ENCODE measurements at regions not wholly inside any gene's neighbourhood (a gene's known extent, or its start where the extent isn't known, plus 50 kb on each side); places are given as distances from the start of the nearest gene placed in this dataset.

DNA sequence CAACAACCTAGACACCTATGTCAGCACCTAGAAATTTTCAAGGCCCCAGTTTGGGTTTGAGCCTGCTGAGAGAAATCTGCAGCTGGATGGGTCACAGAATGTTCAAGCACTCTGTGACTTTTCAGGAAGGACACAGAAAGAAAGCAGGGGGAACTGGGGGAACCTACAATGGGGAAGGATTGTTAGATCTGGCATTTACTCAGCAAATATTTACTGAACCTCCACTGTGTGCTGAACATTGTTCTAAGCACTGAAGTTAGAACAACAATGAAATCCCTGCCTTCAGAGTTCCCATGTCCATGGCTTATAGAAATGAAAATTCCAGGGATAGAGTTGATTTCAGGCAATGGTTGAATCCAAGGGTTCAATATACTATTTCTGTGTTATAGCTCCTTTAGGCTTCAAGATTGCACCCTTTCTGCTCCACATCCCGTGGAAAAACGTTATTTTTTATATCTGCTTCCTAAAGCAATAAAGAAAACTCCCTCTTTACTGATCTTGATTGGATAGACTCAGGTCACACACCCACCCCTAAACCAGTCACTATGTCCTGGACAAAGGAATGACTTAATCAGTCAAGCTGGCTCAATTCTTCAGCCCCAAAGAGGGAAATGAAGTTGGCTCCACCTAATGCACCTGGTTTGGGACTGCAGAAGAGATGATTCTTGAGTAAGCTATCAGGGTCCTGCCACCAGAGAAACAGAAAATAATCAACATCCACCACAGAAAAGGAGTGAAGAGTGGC lies 95.1 kb downstream of the OR5AK2 start:
- Histone ChIP-seq H3K4me1 (peaks cover 22% of the 10 kb centered on the region; the same call in 1 of the 3 replicates), H3K4me3 (no peak overlapping the region), H3K27ac (peak overlapping the region; percentile 52 to 53), H3K9me3 (peaks cover 13% of the 10 kb centered on the region; the same call in 2 of the 3 replicates), H3K4me2 (peak overlapping the region; percentile 19; the same call in 1 of the 3 replicates)
- no peak for ATAC-seq
- ChIA-PET CTCF (interaction anchor here (0.7 to 0.8 kb wide), 2 partner anchors 165 to 189 kb away, joined by 3 read pairs; no protein-coding TSS in a partner anchor), POLR2A (no interaction called here)
- 46% methylated on average over 2 of the region's 2 CpGs for WGBS (ENCODE audit: missing lambda C conversion rate)
- TF ChIP-seq, protein P1, sequence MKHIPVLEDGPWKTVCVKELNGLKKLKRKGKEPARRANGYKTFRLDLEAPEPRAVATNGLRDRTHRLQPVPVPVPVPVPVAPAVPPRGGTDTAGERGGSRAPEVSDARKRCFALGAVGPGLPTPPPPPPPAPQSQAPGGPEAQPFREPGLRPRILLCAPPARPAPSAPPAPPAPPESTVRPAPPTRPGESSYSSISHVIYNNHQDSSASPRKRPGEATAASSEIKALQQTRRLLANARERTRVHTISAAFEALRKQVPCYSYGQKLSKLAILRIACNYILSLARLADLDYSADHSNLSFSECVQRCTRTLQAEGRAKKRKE (CRISPR knock-in tag; IDR thresholded peaks at IDR 0.05; ENCODE audit: low read depth) = no peak
- TF ChIP-seq CBX2 (IDR thresholded peaks at IDR 0.05; ENCODE audit: borderline replicate concordance, low read depth) (no peak), ZSCAN20 (CRISPR knock-in tag; IDR thresholded peaks at IDR 0.05) (no peak), MAZ (IDR thresholded peaks at IDR 0.05; ENCODE audit: borderline replicate concordance, low read depth, low read length) (no peak), CEBPB (IDR thresholded peaks at IDR 0.05) (no peak)
- DNase-seq (ENCODE audit: low read depth in 1 of 2, low spot score in 1 of 2) = peak in 1 of 2 experiments; percentile 35
- FAIRE-seq = no peak

DNA sequence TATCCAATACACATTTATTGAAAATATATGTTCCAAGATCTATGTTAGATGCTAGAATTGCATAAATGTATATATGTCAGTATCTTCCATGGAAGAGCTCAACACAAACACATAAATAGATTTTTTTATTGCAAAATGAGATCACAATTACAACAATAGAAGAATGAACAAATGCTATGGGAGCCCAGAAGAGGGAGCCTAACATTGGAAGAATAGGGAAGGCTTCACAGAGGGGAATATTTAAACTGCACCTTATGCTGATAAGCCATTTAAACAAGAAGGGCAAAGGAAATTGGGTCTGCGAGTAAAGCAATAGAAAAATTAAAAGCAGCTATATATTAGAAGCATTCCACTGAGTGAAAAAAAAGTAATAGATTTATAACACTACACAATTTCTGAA lies 96.1 kb upstream of the LRRC55 start:
- Histone ChIP-seq H3K9me3 (peaks cover 13% of the 10 kb centered on the region; the same call in 2 of the 3 replicates), H3K4me2 (no peak overlapping the region), H3K27ac (no peak overlapping the region), H3K4me1 (peaks cover 22% of the 10 kb centered on the region; the same call in 1 of the 3 replicates), H3K4me3 (no peak overlapping the region)
- ChIA-PET POLR2A (interaction anchor here (0.6 to 1.6 kb wide), 2 partner anchors 12 to 164 kb away, joined by 3 to 4 read pairs; no protein-coding TSS in a partner anchor), CTCF (interaction anchor here (0.6 to 1.6 kb wide), 7 partner anchors 8 to 172 kb away, joined by 3 to 5 read pairs (median 3); no protein-coding TSS in a partner anchor)
- DNase-seq (ENCODE audit: low read depth in 1 of 2, low spot score in 1 of 2) = peak in 1 of 2 experiments; percentile 16
- WGBS (ENCODE audit: missing lambda C conversion rate) = 79% methylated on average over 1 of the region's 1 CpG
- peak; percentile 24 to 28; a peak in 3 of 5 replicates for TF ChIP-seq RAD21 (conservative IDR thresholded peaks at IDR 0.05 in 1 of 2, IDR thresholded peaks at IDR 0.05 in 1 of 2)
- TF ChIP-seq, protein P2, sequence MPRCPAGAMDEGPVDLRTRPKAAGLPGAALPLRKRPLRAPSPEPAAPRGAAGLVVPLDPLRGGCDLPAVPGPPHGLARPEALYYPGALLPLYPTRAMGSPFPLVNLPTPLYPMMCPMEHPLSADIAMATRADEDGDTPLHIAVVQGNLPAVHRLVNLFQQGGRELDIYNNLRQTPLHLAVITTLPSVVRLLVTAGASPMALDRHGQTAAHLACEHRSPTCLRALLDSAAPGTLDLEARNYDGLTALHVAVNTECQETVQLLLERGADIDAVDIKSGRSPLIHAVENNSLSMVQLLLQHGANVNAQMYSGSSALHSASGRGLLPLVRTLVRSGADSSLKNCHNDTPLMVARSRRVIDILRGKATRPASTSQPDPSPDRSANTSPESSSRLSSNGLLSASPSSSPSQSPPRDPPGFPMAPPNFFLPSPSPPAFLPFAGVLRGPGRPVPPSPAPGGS (IDR thresholded peaks at IDR 0.05) = no peak
- 0 out of 3 replicates have a peak, but pooled peaks have one; percentile 19 for TF ChIP-seq SMC3 (IDR thresholded peaks at IDR 0.05)
- no peak for FAIRE-seq
- ATAC-seq = 0 out of 6 replicates have a peak, but pooled peaks of 1 of the 2 experiments have one; percentile 31

DNA sequence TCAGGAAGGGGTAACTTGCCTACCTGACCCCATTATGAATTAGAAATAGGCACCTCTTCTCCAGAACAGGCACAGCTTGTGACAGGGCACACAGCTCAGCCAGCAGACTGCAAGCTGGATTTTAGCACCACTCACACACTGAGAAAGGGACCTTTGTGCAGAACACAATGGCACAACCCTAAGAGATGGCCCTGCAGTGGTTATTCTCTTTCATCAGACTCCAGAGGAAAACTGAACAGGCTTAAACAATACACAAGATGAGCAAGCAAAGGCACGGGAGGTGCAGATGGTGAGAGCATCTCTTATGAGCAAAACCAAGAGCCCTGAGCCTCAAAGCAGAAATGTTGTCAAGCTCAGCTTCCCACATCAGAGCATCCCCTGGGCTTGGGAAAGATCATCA lies 93.8 kb upstream of the LRRC55 start:
- Histone ChIP-seq H3K9me3 (peaks cover 3% of the 10 kb centered on the region; the same call in 2 of the 3 replicates), H3K4me2 (no peak overlapping the region), H3K4me1 (peaks cover 22% of the 10 kb centered on the region; the same call in 1 of the 3 replicates), H3K4me3 (no peak overlapping the region), H3K27ac (peak overlapping the region; percentile 23 to 46; a peak in 3 of 6 replicates)
- FAIRE-seq = no peak
- WGBS (ENCODE audit: missing lambda C conversion rate) = 94% methylated on average over 1 of the region's 1 CpG
- no peak for ATAC-seq
- ChIA-PET CTCF (interaction anchor here (1.1 to 2.5 kb wide), 3 partner anchors 161 to 247 kb away, joined by 3 to 11 read pairs (median 3); no protein-coding TSS in a partner anchor), POLR2A (no interaction called here)
- no peak for DNase-seq (ENCODE audit: low read depth in 1 of 2, low spot score in 1 of 2)
- TF ChIP-seq, protein P3, sequence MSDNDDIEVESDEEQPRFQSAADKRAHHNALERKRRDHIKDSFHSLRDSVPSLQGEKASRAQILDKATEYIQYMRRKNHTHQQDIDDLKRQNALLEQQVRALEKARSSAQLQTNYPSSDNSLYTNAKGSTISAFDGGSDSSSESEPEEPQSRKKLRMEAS (IDR thresholded peaks at IDR 0.05) = no peak
- TF ChIP-seq, protein P4, sequence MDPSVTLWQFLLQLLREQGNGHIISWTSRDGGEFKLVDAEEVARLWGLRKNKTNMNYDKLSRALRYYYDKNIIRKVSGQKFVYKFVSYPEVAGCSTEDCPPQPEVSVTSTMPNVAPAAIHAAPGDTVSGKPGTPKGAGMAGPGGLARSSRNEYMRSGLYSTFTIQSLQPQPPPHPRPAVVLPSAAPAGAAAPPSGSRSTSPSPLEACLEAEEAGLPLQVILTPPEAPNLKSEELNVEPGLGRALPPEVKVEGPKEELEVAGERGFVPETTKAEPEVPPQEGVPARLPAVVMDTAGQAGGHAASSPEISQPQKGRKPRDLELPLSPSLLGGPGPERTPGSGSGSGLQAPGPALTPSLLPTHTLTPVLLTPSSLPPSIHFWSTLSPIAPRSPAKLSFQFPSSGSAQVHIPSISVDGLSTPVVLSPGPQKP (IDR thresholded peaks at IDR 0.05; ENCODE audit: low read depth, low read length) = no peak
- no peak for TF ChIP-seq GATA3 (IDR thresholded peaks at IDR 0.05; ENCODE audit: borderline replicate concordance)
- TF ChIP-seq, protein P5, sequence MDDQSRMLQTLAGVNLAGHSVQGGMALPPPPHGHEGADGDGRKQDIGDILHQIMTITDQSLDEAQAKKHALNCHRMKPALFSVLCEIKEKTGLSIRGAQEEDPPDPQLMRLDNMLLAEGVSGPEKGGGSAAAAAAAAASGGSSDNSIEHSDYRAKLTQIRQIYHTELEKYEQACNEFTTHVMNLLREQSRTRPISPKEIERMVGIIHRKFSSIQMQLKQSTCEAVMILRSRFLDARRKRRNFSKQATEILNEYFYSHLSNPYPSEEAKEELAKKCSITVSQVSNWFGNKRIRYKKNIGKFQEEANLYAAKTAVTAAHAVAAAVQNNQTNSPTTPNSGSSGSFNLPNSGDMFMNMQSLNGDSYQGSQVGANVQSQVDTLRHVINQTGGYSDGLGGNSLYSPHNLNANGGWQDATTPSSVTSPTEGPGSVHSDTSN (IDR thresholded peaks at IDR 0.05) = no peak
- no peak for TF ChIP-seq NPAS2 (CRISPR knock-in tag; IDR thresholded peaks at IDR 0.05; ENCODE audit: borderline replicate concordance)
- no peak for TF ChIP-seq KDM5A (IDR thresholded peaks at IDR 0.05)
- TF ChIP-seq TP53 (CRISPR knock-in tag; IDR thresholded peaks at IDR 0.05) = no peak
- TF ChIP-seq, protein P6, sequence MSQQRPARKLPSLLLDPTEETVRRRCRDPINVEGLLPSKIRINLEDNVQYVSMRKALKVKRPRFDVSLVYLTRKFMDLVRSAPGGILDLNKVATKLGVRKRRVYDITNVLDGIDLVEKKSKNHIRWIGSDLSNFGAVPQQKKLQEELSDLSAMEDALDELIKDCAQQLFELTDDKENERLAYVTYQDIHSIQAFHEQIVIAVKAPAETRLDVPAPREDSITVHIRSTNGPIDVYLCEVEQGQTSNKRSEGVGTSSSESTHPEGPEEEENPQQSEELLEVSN (IDR thresholded peaks at IDR 0.05; ENCODE audit: borderline replicate concordance, low read depth) = no peak
- no peak for TF ChIP-seq PHF8 (IDR thresholded peaks at IDR 0.05; ENCODE audit: borderline replicate concordance, low read depth)
- TF ChIP-seq EHMT2 (IDR thresholded peaks at IDR 0.05; ENCODE audit: low read depth) = no peak
- TF ChIP-seq, protein P7, sequence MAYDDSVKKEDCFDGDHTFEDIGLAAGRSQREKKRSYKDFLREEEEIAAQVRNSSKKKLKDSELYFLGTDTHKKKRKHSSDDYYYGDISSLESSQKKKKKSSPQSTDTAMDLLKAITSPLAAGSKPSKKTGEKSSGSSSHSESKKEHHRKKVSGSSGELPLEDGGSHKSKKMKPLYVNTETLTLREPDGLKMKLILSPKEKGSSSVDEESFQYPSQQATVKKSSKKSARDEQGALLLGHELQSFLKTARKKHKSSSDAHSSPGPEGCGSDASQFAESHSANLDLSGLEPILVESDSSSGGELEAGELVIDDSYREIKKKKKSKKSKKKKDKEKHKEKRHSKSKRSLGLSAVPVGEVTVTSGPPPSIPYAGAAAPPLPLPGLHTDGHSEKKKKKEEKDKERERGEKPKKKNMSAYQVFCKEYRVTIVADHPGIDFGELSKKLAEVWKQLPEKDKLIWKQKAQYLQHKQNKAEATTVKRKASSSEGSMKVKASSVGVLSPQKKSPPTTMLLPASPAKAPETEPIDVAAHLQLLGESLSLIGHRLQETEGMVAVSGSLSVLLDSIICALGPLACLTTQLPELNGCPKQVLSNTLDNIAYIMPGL (CRISPR knock-in tag; IDR thresholded peaks at IDR 0.05; ENCODE audit: borderline replicate concordance) = no peak
- TF ChIP-seq CHD4 (IDR thresholded peaks at IDR 0.05; ENCODE audit: borderline replicate concordance) = no peak
- TF ChIP-seq ZC3H11A (IDR thresholded peaks at IDR 0.05) = no peak
- TF ChIP-seq BHLHE40 (IDR thresholded peaks at IDR 0.05; ENCODE audit: low read depth, low read length) = no peak
- TF ChIP-seq, protein P1 (CRISPR knock-in tag; IDR thresholded peaks at IDR 0.05; ENCODE audit: low read depth) = no peak
- TF ChIP-seq JUNB (IDR thresholded peaks at IDR 0.05) = no peak
